Mononuclear cell (primary cell): ENCODE measurements at regions not wholly inside any gene's neighbourhood (a gene's known extent, or its start where the extent isn't known, plus 50 kb on each side); places are given as distances from the start of the nearest gene placed in this dataset.
"Not testable (repeated sequence)": the region's sequence is repeated elsewhere in the genome, so short reads cannot be mapped to it uniquely, and the experiment has no call there.

Experiments
- H3K27me3 ChIP-seq: 2 replicates; pipeline ENCODE4 v1.6.0; 2011; ENCODE audit warnings: low read length, control low read depth; ENCODE audit not compliant: insufficient read depth
- H3K4me1 ChIP-seq: 2 replicates; pipeline ENCODE4 v1.5.1; 2011; ENCODE audit warnings: mild to moderate bottlenecking, low read length, control low read depth; ENCODE audit not compliant: insufficient read depth
- H3K4me3 ChIP-seq: 2 replicates; pipeline ENCODE4 v1.5.1; 2011; ENCODE audit warnings: mild to moderate bottlenecking, low read length, moderate library complexity
- H3K9me3 ChIP-seq: 2 replicates; pipeline ENCODE4 v1.5.1; 2011; ENCODE audit warnings: low read depth, mild to moderate bottlenecking, control low read depth, low read length

GRCh38 chr3:153250446-153250845 lies 88.4 kb downstream of the RAP2B start:
- Histone ChIP-seq H3K9me3 (no peaks in the 10 kb centered on the region), H3K4me1 (peaks cover 27% of the 10 kb centered on the region), H3K27me3 (no peaks in the 10 kb centered on the region), H3K4me3 (no peak overlapping the region)

- no peaks in the 10 kb centered on the region for H3K27me3 ChIP-seq
- H3K4me3 ChIP-seq = no peak overlapping the region
- peaks cover 22% of the 10 kb centered on the region for H3K4me1 ChIP-seq
- no peaks in the 10 kb centered on the region for H3K9me3 ChIP-seq
Observed at GRCh38 chr3:153252963-153253362, 90.9 kb downstream of the RAP2B start.

GRCh38 chr3:153254361-153254760 lies 92.3 kb downstream of the RAP2B start:
- H3K27me3 ChIP-seq = no peaks in the 10 kb centered on the region
- H3K9me3 ChIP-seq = no peaks in the 10 kb centered on the region
- H3K4me3 ChIP-seq = no peak overlapping the region
- H3K4me1 ChIP-seq = peaks cover 16% of the 10 kb centered on the region

GRCh38 chr3:153257673-153258351 lies 95.8 kb downstream of the RAP2B start:
- Histone ChIP-seq H3K27me3 (no peaks in the 10 kb centered on the region), H3K9me3 (no peaks in the 10 kb centered on the region), H3K4me3 (no peak overlapping the region), H3K4me1 (peaks cover 12% of the 10 kb centered on the region)

GRCh38 chr3:153259956-153260355 lies 97.9 kb downstream of the RAP2B start:
- Histone ChIP-seq H3K4me1 (peaks cover 12% of the 10 kb centered on the region), H3K9me3 (no peaks in the 10 kb centered on the region)

GRCh38 chr3:153260681-153261080 lies 98.7 kb downstream of the RAP2B start:
- no peaks in the 10 kb centered on the region for H3K9me3 ChIP-seq

More at GRCh38 chr3:153259956-153260355, 97.9 kb downstream of the RAP2B start:
- no peaks in the 10 kb centered on the region for H3K27me3 ChIP-seq
- H3K4me3 ChIP-seq = no peak overlapping the region

GRCh38 chr3:153266619-153267018 lies 104.6 kb downstream of the RAP2B start:
- Histone ChIP-seq H3K27me3 (no peaks in the 10 kb centered on the region), H3K4me3 (no peak overlapping the region), H3K4me1 (no peaks in the 10 kb centered on the region), H3K9me3 (no peaks in the 10 kb centered on the region)

More at GRCh38 chr3:153260681-153261080, 98.7 kb downstream of the RAP2B start:
- Histone ChIP-seq H3K4me1 (peaks cover 8% of the 10 kb centered on the region), H3K27me3 (no peaks in the 10 kb centered on the region), H3K4me3 (no peak overlapping the region)

GRCh38 chr3:153268564-153269279 lies 106.7 kb downstream of the RAP2B start:
- H3K4me1 ChIP-seq = no peaks in the 10 kb centered on the region
- H3K4me3 ChIP-seq = no peak overlapping the region
- no peaks in the 10 kb centered on the region for H3K27me3 ChIP-seq
- no peaks in the 10 kb centered on the region for H3K9me3 ChIP-seq

DNA sequence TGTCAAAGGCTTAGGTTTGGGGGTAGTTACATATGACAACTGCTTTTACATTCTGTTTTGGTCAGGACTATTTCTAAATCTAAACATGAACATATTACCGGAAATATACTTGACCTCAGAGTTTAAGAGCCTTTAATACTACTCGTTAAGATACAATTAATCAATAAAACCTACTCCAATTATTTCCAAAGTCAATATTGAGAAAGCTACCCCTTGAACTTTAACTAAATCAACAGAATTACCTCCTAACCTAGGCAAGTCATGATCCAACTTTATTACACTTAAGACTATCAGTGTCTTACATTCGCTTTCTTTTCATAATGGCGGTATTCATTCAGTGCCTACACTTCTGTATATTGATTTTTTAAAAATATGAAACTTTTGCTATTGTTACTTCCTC lies 107.7 kb downstream of the RAP2B start:
- Histone ChIP-seq H3K9me3 (no peaks in the 10 kb centered on the region), H3K4me3 (no peak overlapping the region), H3K27me3 (no peaks in the 10 kb centered on the region), H3K4me1 (no peaks in the 10 kb centered on the region)

DNA sequence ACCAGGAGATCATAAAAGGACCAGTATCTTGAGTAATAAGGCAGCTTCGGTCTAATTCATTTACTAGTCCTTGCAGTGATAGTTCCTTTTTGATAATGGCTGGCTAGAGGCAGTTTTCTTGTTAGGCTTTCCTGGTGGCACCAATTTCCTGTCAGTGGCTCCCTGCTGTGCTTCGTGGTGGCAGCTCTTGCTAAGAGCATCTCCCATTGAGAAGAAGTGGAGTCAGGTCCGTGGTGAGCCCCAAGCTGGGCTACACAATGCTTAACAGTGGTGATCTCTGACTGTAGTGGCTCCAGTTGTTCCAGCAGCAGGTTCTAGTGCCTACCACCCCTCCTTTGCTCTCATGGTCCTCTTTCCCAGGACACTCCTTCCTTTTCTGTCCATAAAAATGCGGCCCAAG lies 111.2 kb downstream of the RAP2B start:
- Histone ChIP-seq H3K4me1 (no peaks in the 10 kb centered on the region), H3K4me3 (no peak overlapping the region), H3K9me3 (no peaks in the 10 kb centered on the region), H3K27me3 (no peaks in the 10 kb centered on the region)

- Histone ChIP-seq H3K4me3 (no peak overlapping the region), H3K27me3 (no peaks in the 10 kb centered on the region), H3K4me1 (no peaks in the 10 kb centered on the region), H3K9me3 (no peaks in the 10 kb centered on the region)
Observed at GRCh38 chr3:153273767-153274435, 111.9 kb downstream of the RAP2B start.

DNA sequence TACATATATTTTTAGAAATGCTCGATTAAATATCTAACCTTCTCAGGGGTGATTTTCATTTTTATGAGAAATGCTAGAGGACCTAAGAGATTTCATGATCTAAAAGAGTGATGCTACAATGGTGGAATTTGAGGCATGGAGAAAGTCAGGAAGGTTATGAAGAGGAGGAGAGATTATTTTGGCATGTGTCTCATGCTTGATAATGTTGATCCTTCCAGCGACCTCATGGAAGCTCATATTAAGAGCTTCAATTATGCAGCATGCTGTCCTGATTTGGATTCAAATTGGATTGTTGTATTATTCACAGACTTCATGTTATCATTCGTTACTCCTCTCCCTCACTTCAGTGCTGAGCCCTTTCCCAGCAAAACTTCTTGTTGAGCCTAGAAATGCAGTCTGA lies 112.5 kb downstream of the RAP2B start:
- Histone ChIP-seq H3K4me1 (no peaks in the 10 kb centered on the region), H3K4me3 (no peak overlapping the region), H3K27me3 (no peaks in the 10 kb centered on the region), H3K9me3 (no peaks in the 10 kb centered on the region)

DNA sequence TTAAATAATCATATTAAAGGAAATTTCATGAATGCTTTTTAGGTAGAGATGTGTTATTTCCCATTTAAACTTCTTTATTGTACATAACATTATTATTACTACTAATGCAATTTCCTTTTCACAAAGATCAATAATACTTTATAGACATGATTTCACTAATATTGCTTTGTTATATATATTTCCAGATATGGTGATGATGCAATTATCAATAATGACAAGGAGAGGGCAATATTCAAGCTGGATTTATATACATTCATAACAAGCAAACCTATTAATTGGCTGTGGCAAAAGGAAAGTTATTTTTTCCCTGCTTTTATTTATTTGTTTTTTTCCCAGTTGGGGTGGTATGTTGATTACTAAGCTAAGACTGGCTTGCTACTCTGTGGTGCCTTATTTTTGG lies 113.5 kb downstream of the RAP2B start:
- Histone ChIP-seq H3K27me3 (no peaks in the 10 kb centered on the region), H3K4me3 (no peak overlapping the region), H3K9me3 (no peaks in the 10 kb centered on the region), H3K4me1 (no peaks in the 10 kb centered on the region)

DNA sequence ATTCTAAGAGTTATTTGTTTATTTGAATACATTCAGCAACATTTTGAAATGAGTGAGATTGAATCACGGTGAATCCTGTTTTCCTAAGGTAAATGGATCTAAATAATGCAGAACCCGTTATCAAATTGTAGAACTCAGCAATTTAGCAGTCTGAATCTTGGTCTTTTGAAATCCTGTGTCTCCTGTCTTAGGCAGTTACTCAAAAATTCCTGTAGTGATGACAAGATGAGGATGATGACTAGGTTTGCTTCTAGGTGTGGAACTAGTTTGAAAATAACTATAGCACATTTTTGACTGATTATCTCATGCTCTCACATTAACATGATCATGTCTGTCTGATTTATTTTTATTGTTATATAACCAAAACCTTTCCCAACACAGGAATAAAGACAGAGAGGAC lies 115.0 kb downstream of the RAP2B start:
- Histone ChIP-seq H3K4me3 (no peak overlapping the region), H3K4me1 (no peaks in the 10 kb centered on the region), H3K9me3 (no peaks in the 10 kb centered on the region), H3K27me3 (no peaks in the 10 kb centered on the region)

GRCh38 chr3:153281236-153281997 lies 119.4 kb downstream of the RAP2B start:
- H3K4me3 ChIP-seq, H3K9me3 ChIP-seq, H3K27me3 ChIP-seq: not testable (repeated sequence)
- H3K4me1 ChIP-seq = peaks cover 21% of the 10 kb centered on the region
